NCI-H146 treated with DMSO at 0.1 percent for 48 hours (cell line): ENCODE measurements at regions not wholly inside any gene's neighbourhood (a gene's known extent, or its start where the extent isn't known, plus 50 kb on each side); places are given as distances from the start of the nearest gene placed in this dataset.
"Not testable (repeated sequence)": the region's sequence is repeated elsewhere in the genome, so short reads cannot be mapped to it uniquely, and the experiment has no call there.

Experiments used
- DNase-seq: peaks from one replicate; lab custom pipeline; 2025; ENCODE audit not compliant: unreplicated experiment; lab: John Stamatoyannopoulos, UW

GRCh38 chr3:160094562-160094961 lies 105.9 kb downstream of the IL12A start:
- no peak for DNase-seq

GRCh38 chr3:160097478-160097877 lies 108.8 kb downstream of the IL12A start:
- DNase-seq, result no peak

- DNase-seq, result no peak
Observed at GRCh38 chr3:160098261-160098908, 109.8 kb downstream of the IL12A start.

- no peak for DNase-seq
Observed at GRCh38 chr3:160098926-160099626, 110.4 kb downstream of the IL12A start.

- DNase-seq, result no peak
Observed at GRCh38 chr3:160099834-160100233, 111.2 kb downstream of the IL12A start.

- no peak for DNase-seq
Observed at GRCh38 chr3:160100610-160101009, 112.0 kb downstream of the IL12A start.

- not testable (repeated sequence) for DNase-seq
Observed at GRCh38 chr3:160102001-160102400, 113.4 kb downstream of the IL12A start.

GRCh38 chr3:160103397-160103796 lies 114.8 kb downstream of the IL12A start:
- DNase-seq, result no peak

- DNase-seq, result no peak
Observed at GRCh38 chr3:160105907-160106584, 117.4 kb downstream of the IL12A start.

GRCh38 chr3:160106905-160107861 lies 118.0 kb upstream of the C3orf80 start:
- no peak for DNase-seq

- no peak for DNase-seq
Observed at GRCh38 chr3:160108362-160108761, 116.9 kb upstream of the C3orf80 start.

- no peak for DNase-seq
Observed at GRCh38 chr3:160112481-160112880, 112.7 kb upstream of the C3orf80 start.

GRCh38 chr3:160112996-160113395 lies 112.2 kb upstream of the C3orf80 start:
- DNase-seq, result no peak

- DNase-seq, result no peak
Observed at GRCh38 chr3:160114355-160114995, 110.7 kb upstream of the C3orf80 start.

GRCh38 chr3:160115387-160115786 lies 109.8 kb upstream of the C3orf80 start:
- no peak for DNase-seq

GRCh38 chr3:160124224-160124623 lies 101.0 kb upstream of the C3orf80 start:
- DNase-seq, result no peak

- no peak for DNase-seq
Observed at GRCh38 chr3:160125258-160125657, 100.0 kb upstream of the C3orf80 start.

- no peak for DNase-seq
Observed at GRCh38 chr3:160126051-160126450, 99.2 kb upstream of the C3orf80 start.

- DNase-seq, result no peak
Observed at GRCh38 chr3:160126761-160127160, 98.5 kb upstream of the C3orf80 start.

GRCh38 chr3:160127308-160127707 lies 97.9 kb upstream of the C3orf80 start:
- no peak for DNase-seq

GRCh38 chr3:160128056-160128455 lies 97.2 kb upstream of the C3orf80 start:
- DNase-seq, result no peak
